ENCODE measurements at regions not wholly inside any gene's neighbourhood (a gene's known extent, or its start where the extent isn't known, plus 50 kb on each side); places are given as distances from the start of the nearest gene placed in this dataset.

- Histone ChIP-seq H3K36me3 (ENCODE audit: control insufficient read depth, insufficient read depth, low read length) (no peaks in the 10 kb centered on the region), H2BK120ac (ENCODE audit: low read depth, low read length) (no peak overlapping the region), H2BK5ac (ENCODE audit: low read length) (no peak overlapping the region), H3K27ac (ENCODE audit: low read depth, low read length) (no peak overlapping the region), H3K27me3 (ENCODE audit: insufficient read depth, low read length, poor library complexity) (no peaks in the 10 kb centered on the region), H3K4me2 (ENCODE audit: low read length) (no peak overlapping the region), H2AK5ac (ENCODE audit: low read length) (no peak overlapping the region), H3K4ac (ENCODE audit: low read depth, low read length) (no peak overlapping the region), H3K9ac (ENCODE audit: low read length) (no peak overlapping the region), H4K8ac (ENCODE audit: low read depth, low read length) (no peak overlapping the region), H2BK15ac (replicated peaks; ENCODE audit: low read depth) (no peak overlapping the region), H3K79me2 (ENCODE audit: control insufficient read depth, insufficient read depth, low read length) (no peaks in the 10 kb centered on the region), H3K4me3 (ENCODE audit: low read length) (no peak overlapping the region), H3K4me1 (ENCODE audit: control insufficient read depth, low read depth, low read length) (no peaks in the 10 kb centered on the region), H4K5ac (ENCODE audit: low read length) (no peak overlapping the region), H3K18ac (ENCODE audit: low read length) (no peak overlapping the region), H3K56ac (ENCODE audit: low read length) (no peak overlapping the region), H3K23ac (ENCODE audit: low read length) (no peak overlapping the region), H3K79me1 (ENCODE audit: low read length) (no peaks in the 10 kb centered on the region)
- WGBS (ENCODE audit: extremely low coverage, insufficient coverage, low lambda C conversion rate): no CpG with 5 or more reads among the region's 5 CpGs
- DNase-seq: peak; percentile 22
These were observed 138.3 kb upstream of the PDHA2 start for GRCh38 chr4:95701500-95702170.

DNA sequence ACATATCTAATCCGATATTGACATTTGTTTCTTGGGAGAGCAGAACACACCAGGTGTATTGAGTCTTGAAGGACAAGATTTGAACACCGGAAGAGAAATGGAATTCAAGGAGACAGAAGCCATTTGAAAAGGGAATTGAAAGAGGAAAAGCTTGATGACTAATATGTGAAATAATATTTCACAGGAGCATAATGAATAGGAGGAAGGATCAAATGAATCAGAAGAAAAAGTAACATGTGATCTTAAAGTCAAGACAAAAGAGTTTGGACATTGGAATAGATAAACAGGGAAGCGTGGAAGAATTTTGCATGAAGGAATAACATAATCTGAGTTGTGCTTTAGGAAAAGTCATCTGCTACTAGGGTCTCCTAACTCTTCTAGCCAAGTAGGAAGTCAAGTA is 145.5 kb upstream of the PDHA2 start:
- Histone ChIP-seq H3K56ac (ENCODE audit: low read length) (no peak overlapping the region), H2BK15ac (replicated peaks; ENCODE audit: low read depth) (no peak overlapping the region), H3K23ac (ENCODE audit: low read length) (no peak overlapping the region), H4K8ac (ENCODE audit: low read depth, low read length) (no peak overlapping the region), H2BK120ac (ENCODE audit: low read depth, low read length) (no peak overlapping the region), H2AK5ac (ENCODE audit: low read length) (no peak overlapping the region), H3K36me3 (ENCODE audit: control insufficient read depth, insufficient read depth, low read length) (no peaks in the 10 kb centered on the region), H3K27me3 (ENCODE audit: insufficient read depth, low read length, poor library complexity) (no peaks in the 10 kb centered on the region), H3K4me1 (ENCODE audit: control insufficient read depth, low read depth, low read length) (no peaks in the 10 kb centered on the region), H3K9ac (ENCODE audit: low read length) (no peak overlapping the region), H3K4ac (ENCODE audit: low read depth, low read length) (no peak overlapping the region), H4K5ac (ENCODE audit: low read length) (no peak overlapping the region), H3K18ac (ENCODE audit: low read length) (no peak overlapping the region), H3K4me3 (ENCODE audit: low read length) (no peak overlapping the region), H3K27ac (ENCODE audit: low read depth, low read length) (no peak overlapping the region), H3K79me1 (ENCODE audit: low read length) (no peaks in the 10 kb centered on the region), H3K79me2 (ENCODE audit: control insufficient read depth, insufficient read depth, low read length) (no peaks in the 10 kb centered on the region), H3K4me2 (ENCODE audit: low read length) (no peak overlapping the region), H2BK5ac (ENCODE audit: low read length) (no peak overlapping the region)
- WGBS (ENCODE audit: extremely low coverage, insufficient coverage, low lambda C conversion rate): no CpG with 5 or more reads among the region's 3 CpGs
- DNase-seq: no peak

GRCh38 chr4:95693594-95693993 is 144.8 kb upstream of the UNC5C start:
- no peak overlapping the region for H2BK120ac ChIP-seq (ENCODE audit: low read depth, low read length)
- no peak overlapping the region for H3K4me2 ChIP-seq (ENCODE audit: low read length)
- no peak overlapping the region for H2BK15ac ChIP-seq (replicated peaks; ENCODE audit: low read depth)
- no CpG with 5 or more reads among the region's 2 CpGs for WGBS (ENCODE audit: extremely low coverage, insufficient coverage, low lambda C conversion rate)
- H4K8ac ChIP-seq (ENCODE audit: low read depth, low read length): no peak overlapping the region
- H3K79me2 ChIP-seq (ENCODE audit: control insufficient read depth, insufficient read depth, low read length): no peaks in the 10 kb centered on the region
- no peaks in the 10 kb centered on the region for H3K4me1 ChIP-seq (ENCODE audit: control insufficient read depth, low read depth, low read length)
- H3K27ac ChIP-seq (ENCODE audit: low read depth, low read length): no peak overlapping the region
- H3K36me3 ChIP-seq (ENCODE audit: control insufficient read depth, insufficient read depth, low read length): no peaks in the 10 kb centered on the region
- no peaks in the 10 kb centered on the region for H3K79me1 ChIP-seq (ENCODE audit: low read length)
- H3K23ac ChIP-seq (ENCODE audit: low read length): no peak overlapping the region
- no peak overlapping the region for H3K56ac ChIP-seq (ENCODE audit: low read length)
- no peak overlapping the region for H2AK5ac ChIP-seq (ENCODE audit: low read length)
- no peak overlapping the region for H4K5ac ChIP-seq (ENCODE audit: low read length)
- no peak overlapping the region for H2BK5ac ChIP-seq (ENCODE audit: low read length)
- H3K4me3 ChIP-seq (ENCODE audit: low read length): no peak overlapping the region
- DNase-seq: peak; percentile 81
- H3K18ac ChIP-seq (ENCODE audit: low read length): no peak overlapping the region
- no peak overlapping the region for H3K9ac ChIP-seq (ENCODE audit: low read length)
- H3K27me3 ChIP-seq (ENCODE audit: insufficient read depth, low read length, poor library complexity): no peaks in the 10 kb centered on the region
- no peak overlapping the region for H3K4ac ChIP-seq (ENCODE audit: low read depth, low read length)

- Histone ChIP-seq H2AK5ac (ENCODE audit: low read length) (no peak overlapping the region), H3K4ac (ENCODE audit: low read depth, low read length) (no peak overlapping the region), H4K8ac (ENCODE audit: low read depth, low read length) (no peak overlapping the region), H2BK120ac (ENCODE audit: low read depth, low read length) (no peak overlapping the region), H3K18ac (ENCODE audit: low read length) (no peak overlapping the region), H3K23ac (ENCODE audit: low read length) (no peak overlapping the region), H3K9ac (ENCODE audit: low read length) (no peak overlapping the region), H4K5ac (ENCODE audit: low read length) (no peak overlapping the region), H3K4me2 (ENCODE audit: low read length) (no peak overlapping the region), H3K27me3 (ENCODE audit: insufficient read depth, low read length, poor library complexity) (no peaks in the 10 kb centered on the region), H3K4me3 (ENCODE audit: low read length) (no peak overlapping the region), H3K79me2 (ENCODE audit: control insufficient read depth, insufficient read depth, low read length) (no peaks in the 10 kb centered on the region), H3K79me1 (ENCODE audit: low read length) (no peaks in the 10 kb centered on the region), H2BK5ac (ENCODE audit: low read length) (no peak overlapping the region), H3K56ac (ENCODE audit: low read length) (no peak overlapping the region), H3K4me1 (ENCODE audit: control insufficient read depth, low read depth, low read length) (no peaks in the 10 kb centered on the region), H3K36me3 (ENCODE audit: control insufficient read depth, insufficient read depth, low read length) (no peaks in the 10 kb centered on the region), H3K27ac (ENCODE audit: low read depth, low read length) (no peak overlapping the region), H2BK15ac (replicated peaks; ENCODE audit: low read depth) (no peak overlapping the region)
- WGBS (ENCODE audit: extremely low coverage, insufficient coverage, low lambda C conversion rate): no CpG with 5 or more reads among the region's 1 CpG
- no peak for DNase-seq
These were observed 127.4 kb upstream of the UNC5C start for GRCh38 chr4:95676190-95676589.

GRCh38 chr4:95675623-95676022 is 126.8 kb upstream of the UNC5C start:
- H2BK5ac ChIP-seq (ENCODE audit: low read length): no peak overlapping the region
- H4K5ac ChIP-seq (ENCODE audit: low read length): no peak overlapping the region
- no peak overlapping the region for H3K4ac ChIP-seq (ENCODE audit: low read depth, low read length)
- H3K9ac ChIP-seq (ENCODE audit: low read length): no peak overlapping the region
- no peaks in the 10 kb centered on the region for H3K36me3 ChIP-seq (ENCODE audit: control insufficient read depth, insufficient read depth, low read length)
- no peaks in the 10 kb centered on the region for H3K79me2 ChIP-seq (ENCODE audit: control insufficient read depth, insufficient read depth, low read length)
- no peak for DNase-seq
- H2BK15ac ChIP-seq (replicated peaks; ENCODE audit: low read depth): no peak overlapping the region
- H3K4me2 ChIP-seq (ENCODE audit: low read length): no peak overlapping the region
- no peak overlapping the region for H4K8ac ChIP-seq (ENCODE audit: low read depth, low read length)
- H2BK120ac ChIP-seq (ENCODE audit: low read depth, low read length): no peak overlapping the region
- H3K27ac ChIP-seq (ENCODE audit: low read depth, low read length): no peak overlapping the region
- H2AK5ac ChIP-seq (ENCODE audit: low read length): no peak overlapping the region
- H3K18ac ChIP-seq (ENCODE audit: low read length): no peak overlapping the region
- no peak overlapping the region for H3K56ac ChIP-seq (ENCODE audit: low read length)
- H3K27me3 ChIP-seq (ENCODE audit: insufficient read depth, low read length, poor library complexity): no peaks in the 10 kb centered on the region
- no peak overlapping the region for H3K23ac ChIP-seq (ENCODE audit: low read length)
- no peaks in the 10 kb centered on the region for H3K79me1 ChIP-seq (ENCODE audit: low read length)
- H3K4me1 ChIP-seq (ENCODE audit: control insufficient read depth, low read depth, low read length): no peaks in the 10 kb centered on the region
- no peak overlapping the region for H3K4me3 ChIP-seq (ENCODE audit: low read length)

DNA sequence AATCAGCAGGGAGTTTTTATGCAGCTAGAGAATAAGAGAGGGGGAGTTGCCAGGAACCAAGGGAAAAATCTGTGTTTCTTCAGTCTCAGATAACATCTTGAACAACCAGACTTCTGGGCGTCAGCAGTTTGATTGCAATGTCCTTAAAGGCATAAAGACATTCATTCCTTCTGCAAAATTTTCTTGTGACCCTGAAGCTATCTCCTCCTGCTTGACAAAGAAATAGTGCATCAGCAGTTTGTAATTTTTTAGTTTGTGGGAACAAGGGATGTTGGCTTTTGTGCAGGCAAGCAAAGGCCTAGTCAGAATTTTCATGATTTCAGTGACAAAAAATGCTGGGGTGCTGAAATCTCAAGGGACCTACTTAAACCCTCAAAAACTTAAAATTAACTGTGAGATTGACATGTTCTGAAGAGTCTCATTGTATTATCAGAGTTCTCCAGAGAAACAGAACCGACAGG is 125.8 kb upstream of the UNC5C start:
- no peaks in the 10 kb centered on the region for H3K79me2 ChIP-seq (ENCODE audit: control insufficient read depth, insufficient read depth, low read length)
- WGBS (ENCODE audit: extremely low coverage, insufficient coverage, low lambda C conversion rate): no CpG with 5 or more reads among the region's 2 CpGs

More for the DNA sequence above, 125.8 kb upstream of the UNC5C start:
- Histone ChIP-seq H3K9ac (ENCODE audit: low read length) (no peak overlapping the region), H2AK5ac (ENCODE audit: low read length) (no peak overlapping the region), H3K27me3 (ENCODE audit: insufficient read depth, low read length, poor library complexity) (no peaks in the 10 kb centered on the region), H3K23ac (ENCODE audit: low read length) (no peak overlapping the region), H3K56ac (ENCODE audit: low read length) (no peak overlapping the region), H2BK5ac (ENCODE audit: low read length) (no peak overlapping the region), H2BK15ac (replicated peaks; ENCODE audit: low read depth) (no peak overlapping the region), H3K4me2 (ENCODE audit: low read length) (no peak overlapping the region), H3K79me1 (ENCODE audit: low read length) (no peaks in the 10 kb centered on the region), H3K36me3 (ENCODE audit: control insufficient read depth, insufficient read depth, low read length) (no peaks in the 10 kb centered on the region), H4K5ac (ENCODE audit: low read length) (no peak overlapping the region), H3K18ac (ENCODE audit: low read length) (no peak overlapping the region), H3K27ac (ENCODE audit: low read depth, low read length) (no peak overlapping the region), H3K4ac (ENCODE audit: low read depth, low read length) (no peak overlapping the region), H4K8ac (ENCODE audit: low read depth, low read length) (no peak overlapping the region), H3K4me3 (ENCODE audit: low read length) (no peak overlapping the region), H3K4me1 (ENCODE audit: control insufficient read depth, low read depth, low read length) (no peaks in the 10 kb centered on the region), H2BK120ac (ENCODE audit: low read depth, low read length) (no peak overlapping the region)
- DNase-seq: no peak

Measured in mesendoderm (in vitro differentiated cells).